NCI-H1105 (cell line): ENCODE measurements at regions not wholly inside any gene's neighbourhood (a gene's known extent, or its start where the extent isn't known, plus 50 kb on each side); places are given as distances from the start of the nearest gene placed in this dataset.

Source experiments
- DNase-seq: peaks from one replicate; lab custom pipeline; 2025; lab: John Stamatoyannopoulos, UW

- no peak for DNase-seq
Measured at GRCh38 chr17:52389632-52390031, 231.1 kb upstream of the CA10 start.

- no peak for DNase-seq
Measured at GRCh38 chr17:52388941-52389340, 230.4 kb upstream of the CA10 start.

- DNase-seq: no peak
Measured at GRCh38 chr17:52384695-52385094, 226.2 kb upstream of the CA10 start.

- peak; percentile 33 for DNase-seq
Measured at GRCh38 chr17:52383493-52384100, 225.1 kb upstream of the CA10 start.

GRCh38 chr17:52378860-52379259 lies 220.3 kb upstream of the CA10 start:
- DNase-seq: no peak

- DNase-seq: no peak
Measured at GRCh38 chr17:52376137-52376536, 217.6 kb upstream of the CA10 start.

- DNase-seq: no peak
Measured at GRCh38 chr17:52368886-52369285, 210.4 kb upstream of the CA10 start.

- no peak for DNase-seq
Measured at GRCh38 chr17:52357854-52358253, 199.3 kb upstream of the CA10 start.

GRCh38 chr17:52336796-52337195 lies 178.3 kb upstream of the CA10 start:
- DNase-seq: no peak

GRCh38 chr17:52306314-52306713 lies 147.8 kb upstream of the CA10 start:
- no peak for DNase-seq

GRCh38 chr17:52298881-52299280 lies 140.4 kb upstream of the CA10 start:
- DNase-seq: no peak

GRCh38 chr17:52297230-52298010 lies 138.9 kb upstream of the CA10 start:
- no peak for DNase-seq

- DNase-seq: no peak
Measured at GRCh38 chr17:52294301-52294700, 135.8 kb upstream of the CA10 start.

GRCh38 chr17:52287611-52288010 lies 129.1 kb upstream of the CA10 start:
- no peak for DNase-seq

- DNase-seq: no peak
Measured at GRCh38 chr17:52283872-52284271, 125.4 kb upstream of the CA10 start.

- no peak for DNase-seq
Measured at GRCh38 chr17:52276381-52277008, 118.0 kb upstream of the CA10 start.

GRCh38 chr17:52271781-52272180 lies 113.3 kb upstream of the CA10 start:
- DNase-seq: no peak

GRCh38 chr17:52255347-52255746 lies 96.8 kb upstream of the CA10 start:
- DNase-seq: no peak

GRCh38 chr17:52244689-52245088 lies 86.2 kb upstream of the CA10 start:
- DNase-seq: no peak

GRCh38 chr17:52242268-52242667 lies 83.8 kb upstream of the CA10 start:
- no peak for DNase-seq

- DNase-seq: no peak
Measured at GRCh38 chr17:52237151-52237550, 78.6 kb upstream of the CA10 start.

GRCh38 chr17:52235516-52235915 lies 77.0 kb upstream of the CA10 start:
- no peak for DNase-seq

GRCh38 chr17:52233632-52234031 lies 75.1 kb upstream of the CA10 start:
- DNase-seq: no peak
